DMS153 (cell line): ENCODE measurements at regions not wholly inside any gene's neighbourhood (a gene's known extent, or its start where the extent isn't known, plus 50 kb on each side); places are given as distances from the start of the nearest gene placed in this dataset.

Experiments used
- DNase-seq: peaks from one replicate; lab custom pipeline; 2025; lab: John Stamatoyannopoulos, UW

DNA sequence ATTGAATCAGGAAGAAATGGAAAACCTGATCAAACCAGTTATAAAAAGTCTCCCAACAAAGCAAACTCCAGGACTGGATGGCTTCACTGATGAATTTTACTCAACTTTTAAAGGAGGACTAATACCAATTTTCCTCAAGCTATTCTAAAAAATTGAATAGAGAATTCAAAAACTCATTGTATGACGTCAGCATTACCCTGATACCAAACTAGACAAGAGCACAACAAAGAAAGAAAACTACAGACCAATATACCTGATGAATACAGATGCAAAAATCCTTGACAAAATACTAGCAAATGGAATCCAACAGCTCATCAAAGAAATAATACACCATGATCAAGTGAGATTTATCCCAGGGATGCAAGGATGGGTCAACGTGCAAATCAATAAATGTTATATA lies 172.9 kb downstream of the FNDC1 start:
- DNase-seq, result no peak

DNA sequence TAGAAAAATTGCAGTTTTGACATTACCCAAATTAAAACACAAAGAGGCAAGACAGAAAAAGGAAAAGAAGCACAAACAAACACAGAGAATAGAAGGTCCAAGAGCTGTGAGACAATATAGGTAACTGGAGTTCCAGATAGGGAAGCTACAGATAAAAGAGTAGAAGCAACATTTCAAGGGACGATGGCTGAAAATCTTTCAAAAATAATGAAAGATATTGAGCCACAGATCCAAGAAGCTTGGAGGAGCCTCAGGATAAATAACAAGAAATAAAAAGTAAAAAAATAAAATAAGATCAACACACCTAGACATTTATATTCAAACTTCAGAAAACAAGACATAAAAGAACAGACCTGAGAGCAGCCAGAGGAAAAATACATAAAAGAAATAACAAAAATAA lies 164.9 kb downstream of the FNDC1 start:
- DNase-seq, result no peak

DNA sequence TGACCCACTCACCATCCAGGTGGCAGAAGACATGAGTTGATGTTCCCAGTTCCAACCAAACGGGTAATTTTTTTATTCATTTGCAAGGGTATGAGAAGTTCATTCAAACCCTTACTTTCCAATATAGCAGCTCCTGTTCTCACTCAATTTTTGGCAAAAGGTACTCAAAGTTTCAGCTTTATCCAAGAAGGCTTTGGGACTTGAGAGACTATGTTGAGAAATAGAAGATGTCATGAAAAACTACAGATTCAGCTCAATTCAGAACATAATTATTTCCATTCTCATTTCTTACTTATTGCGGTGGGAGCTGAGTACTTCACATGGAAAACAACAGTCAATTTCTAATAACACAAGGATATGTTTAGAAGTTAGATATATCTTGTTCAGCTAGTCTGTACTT lies 162.3 kb downstream of the FNDC1 start:
- no peak for DNase-seq

DNA sequence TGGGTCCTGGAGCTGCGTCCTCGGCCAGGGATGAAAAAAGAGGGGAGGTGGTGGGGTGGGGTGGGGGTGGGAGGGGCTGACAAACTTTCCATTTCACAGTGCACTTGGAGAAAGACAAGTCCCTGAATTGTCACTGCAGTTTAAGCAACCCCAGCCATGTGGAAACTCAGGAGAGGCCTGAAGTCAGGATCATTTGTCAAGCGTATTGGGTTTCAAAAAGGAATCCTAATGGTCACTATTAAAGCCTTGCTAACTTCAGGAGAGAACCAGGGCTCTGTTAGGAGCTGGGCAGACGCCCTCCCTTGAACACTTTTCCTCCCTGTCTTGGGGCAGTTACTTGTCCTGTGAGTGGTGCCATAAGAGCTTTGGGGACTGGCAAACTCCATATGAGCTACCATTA lies 159.9 kb downstream of the FNDC1 start:
- DNase-seq, result no peak

DNA sequence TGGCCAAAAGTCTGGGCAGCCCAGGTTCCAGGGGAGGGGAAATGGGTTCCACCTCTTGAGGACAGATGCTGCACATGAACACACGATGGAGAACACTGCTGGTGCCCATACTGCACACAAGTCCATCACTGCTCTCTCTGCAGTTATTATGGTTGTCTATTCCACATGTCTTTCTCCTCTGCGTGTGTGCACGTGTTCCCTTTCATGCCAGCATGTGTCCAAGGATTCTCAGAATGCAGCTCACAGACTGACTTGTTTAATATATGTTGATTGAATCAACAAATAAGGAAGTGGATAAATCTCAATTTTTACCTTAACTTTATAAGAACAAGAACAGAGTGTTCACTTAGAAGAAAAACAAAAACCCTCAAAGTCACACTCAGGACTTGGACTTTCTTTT lies 158.9 kb downstream of the FNDC1 start:
- DNase-seq, result no peak

DNA sequence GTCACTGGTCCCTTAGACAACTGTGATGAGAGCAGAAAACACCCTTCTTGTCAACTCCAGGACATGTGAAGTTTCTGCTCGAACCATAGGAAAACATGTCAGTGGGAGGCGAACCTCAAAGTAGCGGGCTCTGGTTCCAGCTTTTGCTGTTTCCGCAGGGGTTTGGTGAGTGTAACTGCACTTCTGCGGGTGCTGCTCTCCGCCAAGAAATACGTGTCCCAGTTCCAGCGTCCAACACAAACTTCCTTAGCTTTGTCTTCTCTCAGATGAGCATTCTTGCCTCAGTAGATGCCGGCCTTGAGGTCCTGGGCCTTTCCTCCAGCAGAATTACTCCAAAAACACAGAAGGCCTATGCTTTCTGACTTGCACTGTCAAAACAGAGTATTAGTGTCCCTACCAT lies 156.3 kb downstream of the FNDC1 start:
- no peak for DNase-seq

DNA sequence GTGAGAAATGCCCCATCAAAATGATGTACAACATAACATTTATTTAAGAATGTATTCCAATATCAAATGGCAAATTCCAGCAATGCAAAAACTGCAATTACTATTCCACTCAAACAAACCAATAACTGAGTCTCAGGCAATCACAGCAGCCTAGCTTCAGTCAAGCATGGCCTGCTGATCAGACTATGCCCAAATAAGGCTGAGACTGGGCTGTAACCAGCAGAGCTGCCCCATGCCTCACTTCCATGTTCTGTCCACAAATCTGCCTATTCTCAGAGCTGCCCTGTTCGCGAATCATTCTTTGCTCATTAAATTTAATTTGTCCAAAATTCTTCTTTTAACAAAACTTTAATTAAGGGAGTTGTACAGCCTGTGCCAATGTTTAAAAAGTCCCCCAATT lies 155.4 kb downstream of the FNDC1 start:
- no peak for DNase-seq
